ENCODE measurements at regions not wholly inside any gene's neighbourhood (a gene's known extent, or its start where the extent isn't known, plus 50 kb on each side); places are given as distances from the start of the nearest gene placed in this dataset.

- Histone ChIP-seq H3K27ac (no peak overlapping the region), H3K36me3 (no peaks in the 10 kb centered on the region), H3K4me3 (no peak overlapping the region), H3K9me3 (no peaks in the 10 kb centered on the region), H3K27me3 (ENCODE audit: low read depth) (no peaks in the 10 kb centered on the region), H3K4me1 (no peaks in the 10 kb centered on the region)
- intact Hi-C loops (cut with DNase I): no loop called here
- no peak for DNase-seq
- ATAC-seq: no peak
- TF ChIP-seq CTCF (IDR thresholded peaks at IDR 0.05): no peak
Observed at GRCh38 chr5:87944553-87945285, 323.9 kb downstream of the TMEM161B start.

DNA sequence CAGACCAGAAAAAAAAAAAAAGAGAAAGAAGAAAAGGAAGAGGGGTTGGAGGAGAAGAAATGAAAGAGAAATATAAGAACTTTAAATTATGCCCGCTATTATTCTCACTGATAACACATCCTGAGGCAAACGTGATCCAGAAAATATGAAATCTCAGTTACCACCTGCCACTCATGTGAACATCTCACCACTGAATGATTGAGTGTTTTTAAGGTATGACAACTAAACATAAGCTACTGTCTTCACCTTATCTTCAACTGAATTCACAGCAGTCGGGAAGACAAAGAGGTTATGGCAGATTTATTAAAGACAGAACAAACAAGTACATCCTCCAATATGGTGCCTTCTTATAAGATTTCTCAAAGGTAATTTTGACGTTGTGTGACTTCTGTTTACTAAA, 327.9 kb downstream of the TMEM161B start:
- Histone ChIP-seq H3K4me3 (no peak overlapping the region), H3K4me1 (no peaks in the 10 kb centered on the region), H3K9me3 (no peaks in the 10 kb centered on the region), H3K27ac (no peak overlapping the region), H3K27me3 (ENCODE audit: low read depth) (no peaks in the 10 kb centered on the region), H3K36me3 (no peaks in the 10 kb centered on the region)
- DNase-seq (no peak), ATAC-seq (no peak)
- intact Hi-C loops (cut with DNase I): no loop called here
- TF ChIP-seq CTCF (IDR thresholded peaks at IDR 0.05): no peak

GRCh38 chr5:87936667-87937066, 332.0 kb downstream of the TMEM161B start:
- no peaks in the 10 kb centered on the region for H3K9me3 ChIP-seq
- DNase-seq (no peak), ATAC-seq (no peak)
- no peaks in the 10 kb centered on the region for H3K4me1 ChIP-seq
- intact Hi-C loops (cut with DNase I): no loop called here
- H3K27me3 ChIP-seq (ENCODE audit: low read depth): no peaks in the 10 kb centered on the region
- H3K36me3 ChIP-seq: no peaks in the 10 kb centered on the region
- H3K27ac ChIP-seq: no peak overlapping the region
- no peak overlapping the region for H3K4me3 ChIP-seq
- no peak for TF ChIP-seq CTCF (IDR thresholded peaks at IDR 0.05)

GRCh38 chr5:87924436-87924835, 344.2 kb downstream of the TMEM161B start:
- Histone ChIP-seq H3K9me3 (no peaks in the 10 kb centered on the region), H3K27me3 (ENCODE audit: low read depth) (no peaks in the 10 kb centered on the region), H3K36me3 (no peaks in the 10 kb centered on the region), H3K4me3 (no peak overlapping the region), H3K27ac (no peak overlapping the region), H3K4me1 (no peaks in the 10 kb centered on the region)
- no peak for TF ChIP-seq CTCF (IDR thresholded peaks at IDR 0.05)
- DNase-seq (no peak), ATAC-seq (no peak)
- intact Hi-C loops (cut with DNase I): no loop called here

DNA sequence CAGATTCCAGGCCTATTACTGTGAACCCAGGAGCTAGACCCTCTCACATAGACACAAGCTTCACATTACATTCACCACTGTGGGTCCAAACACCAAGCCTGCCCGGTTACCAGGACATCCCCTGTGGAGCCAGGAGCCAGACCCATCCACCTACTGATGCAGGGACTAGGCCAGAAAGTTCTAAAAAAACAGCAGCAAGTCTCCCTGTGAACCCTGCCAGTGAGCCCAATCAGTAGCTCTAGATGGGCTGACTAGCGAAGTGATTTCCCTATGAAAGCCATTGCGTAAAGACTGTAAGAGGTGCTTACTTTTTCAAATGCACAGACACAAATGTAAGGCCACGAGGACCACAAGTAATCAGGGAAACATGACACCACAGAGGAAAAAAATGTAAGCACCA, 352.3 kb downstream of the TMEM161B start:
- ATAC-seq (no peak), DNase-seq (no peak)
- no peak overlapping the region for H3K4me3 ChIP-seq
- no peak for TF ChIP-seq CTCF (IDR thresholded peaks at IDR 0.05)
- H3K27ac ChIP-seq: no peak overlapping the region
- no peaks in the 10 kb centered on the region for H3K4me1 ChIP-seq
- peaks cover 6% of the 10 kb centered on the region for H3K9me3 ChIP-seq
- H3K36me3 ChIP-seq: no peaks in the 10 kb centered on the region
- intact Hi-C loops (cut with DNase I): no loop called here
- H3K27me3 ChIP-seq (ENCODE audit: low read depth): no peaks in the 10 kb centered on the region

Data from lower lobe of right lung (tissue), 2 donors.